ENCODE measurements at regions not wholly inside any gene's neighbourhood (a gene's known extent, or its start where the extent isn't known, plus 50 kb on each side); places are given as distances from the start of the nearest gene placed in this dataset.

GRCh38 chr2:198711484-198711883 lies 746.3 kb downstream of the SATB2 start:
- TF ChIP-seq EZH2 (IDR thresholded peaks at IDR 0.05; ENCODE audit: insufficient read depth, poor library complexity, severe bottlenecking), result no peak
- no peak for TF ChIP-seq EZH2phosphoT487 (IDR thresholded peaks at IDR 0.05; ENCODE audit: insufficient read depth, low read depth)
